NCI-H1436 (cell line): ENCODE measurements at regions not wholly inside any gene's neighbourhood (a gene's known extent, or its start where the extent isn't known, plus 50 kb on each side); places are given as distances from the start of the nearest gene placed in this dataset.

Experiments
- DNase-seq: peaks from one replicate; lab custom pipeline; 2025; lab: John Stamatoyannopoulos, UW

DNA sequence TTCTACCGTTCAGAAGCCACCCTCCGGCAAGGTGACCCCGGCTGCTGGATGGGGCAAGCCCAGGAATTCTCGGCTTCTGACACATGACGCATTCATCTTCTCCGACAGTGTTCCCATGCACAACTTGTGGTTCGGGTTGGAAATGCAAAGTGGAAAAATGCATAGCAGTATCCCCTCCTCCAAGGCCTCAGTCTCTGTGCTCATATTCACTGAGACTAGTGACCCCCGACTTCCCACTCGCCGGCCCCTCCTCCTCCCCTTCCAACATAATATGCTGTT is 70.0 kb upstream of the NTM start:
- DNase-seq = no peak

DNA sequence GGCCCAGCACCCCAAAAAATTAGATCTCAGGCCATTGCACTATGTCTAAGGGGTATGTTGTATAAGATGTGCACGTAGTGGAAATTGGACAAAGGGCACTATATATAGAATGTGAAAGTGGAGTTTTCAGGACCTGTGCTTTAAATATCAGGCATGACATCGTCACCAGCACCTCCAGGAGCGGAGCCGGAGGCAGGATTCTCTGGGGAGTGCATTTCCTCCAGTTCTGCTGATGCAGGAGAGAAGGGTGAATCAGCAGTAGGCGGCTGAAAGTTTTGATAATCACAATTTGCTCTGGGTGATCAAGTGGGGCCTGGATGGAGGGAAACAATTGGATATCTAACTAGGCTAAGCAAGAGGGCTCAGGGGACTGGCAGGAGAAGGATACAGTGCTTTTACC is 69.1 kb upstream of the NTM start:
- no peak for DNase-seq

DNA sequence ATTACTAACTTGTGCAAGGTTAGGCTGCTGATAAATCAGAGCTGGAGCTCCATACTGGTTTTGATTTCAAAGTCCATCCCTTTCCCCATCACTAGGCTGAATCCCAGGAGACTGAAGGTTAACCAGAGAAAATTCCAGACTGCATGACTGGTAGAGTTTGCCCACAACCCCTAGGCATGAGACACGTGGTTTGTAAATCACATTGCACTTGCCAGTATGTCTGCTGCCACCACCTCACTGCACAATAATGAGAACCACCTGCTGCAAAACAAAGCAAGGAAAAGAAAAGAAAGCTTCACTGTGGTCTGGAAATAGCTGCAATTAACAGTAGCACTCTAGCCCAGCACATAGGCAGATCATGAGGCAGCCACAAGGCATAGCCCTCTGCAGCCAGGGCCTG is 67.6 kb upstream of the NTM start:
- DNase-seq = no peak

DNA sequence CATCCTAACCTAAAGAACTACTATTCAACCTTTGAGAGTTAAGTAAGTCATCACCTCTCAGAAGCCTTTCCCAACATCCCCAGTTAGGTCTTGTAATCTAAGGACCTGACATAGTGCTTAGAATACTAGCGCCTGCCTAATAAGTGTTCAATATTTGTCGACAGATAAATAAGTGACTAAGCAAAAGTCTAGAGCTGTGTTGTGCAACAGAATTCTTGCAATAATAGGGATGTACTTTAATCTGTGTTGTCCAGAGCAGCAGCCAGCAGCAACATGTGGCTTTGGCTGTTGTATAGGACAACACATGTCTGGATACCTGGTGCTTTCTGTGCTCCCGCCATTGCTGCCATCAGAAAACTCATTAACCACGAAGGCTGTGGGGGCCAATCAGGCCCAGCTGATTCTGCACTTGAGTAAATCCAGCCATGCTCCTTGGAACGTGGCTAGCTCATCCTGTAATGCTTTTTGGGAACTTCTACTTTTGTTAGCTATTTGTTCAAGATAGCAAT is 66.8 kb upstream of the NTM start:
- DNase-seq = no peak

DNA sequence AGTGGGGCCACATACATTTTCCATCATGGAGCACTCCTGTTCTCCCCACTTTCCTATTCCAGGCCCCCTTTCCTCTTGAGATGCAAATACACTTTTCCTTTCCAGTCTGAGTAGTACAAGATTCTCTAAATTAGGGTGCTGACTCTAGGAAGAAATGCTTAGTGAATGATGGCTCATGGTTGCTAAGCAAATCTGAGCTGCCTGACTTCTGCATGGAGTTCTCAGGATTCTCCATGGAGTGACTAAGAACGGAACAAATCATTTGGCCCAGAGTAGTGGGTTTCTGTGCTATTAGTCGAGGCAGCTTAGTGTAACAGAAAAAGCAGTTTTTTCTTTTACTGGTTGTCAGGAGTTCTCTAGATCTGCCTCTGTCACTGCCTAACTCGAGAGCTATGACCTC is 65.4 kb upstream of the NTM start:
- no peak for DNase-seq

DNA sequence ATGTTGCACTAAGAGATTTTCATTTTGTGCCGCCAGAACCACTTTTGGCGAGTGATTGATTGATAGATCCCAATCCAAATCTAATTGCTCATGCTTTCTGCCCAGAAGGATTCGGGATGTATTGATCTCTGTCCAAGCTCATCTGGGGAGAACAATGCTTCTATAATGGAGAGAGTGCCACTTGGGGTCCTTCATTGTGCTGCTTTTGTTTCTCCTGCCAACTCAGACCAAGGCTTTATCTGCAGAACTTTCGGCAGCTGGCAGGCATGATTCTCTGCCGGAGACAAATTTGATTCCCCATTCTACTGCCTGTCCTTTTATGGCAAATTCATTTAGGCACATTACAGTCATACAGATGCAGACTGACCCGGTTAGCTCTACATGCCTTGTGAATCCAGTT is 62.9 kb upstream of the NTM start:
- DNase-seq = no peak

GRCh38 chr11:131309776-131310175 is 60.6 kb upstream of the NTM start:
- DNase-seq = no peak

DNA sequence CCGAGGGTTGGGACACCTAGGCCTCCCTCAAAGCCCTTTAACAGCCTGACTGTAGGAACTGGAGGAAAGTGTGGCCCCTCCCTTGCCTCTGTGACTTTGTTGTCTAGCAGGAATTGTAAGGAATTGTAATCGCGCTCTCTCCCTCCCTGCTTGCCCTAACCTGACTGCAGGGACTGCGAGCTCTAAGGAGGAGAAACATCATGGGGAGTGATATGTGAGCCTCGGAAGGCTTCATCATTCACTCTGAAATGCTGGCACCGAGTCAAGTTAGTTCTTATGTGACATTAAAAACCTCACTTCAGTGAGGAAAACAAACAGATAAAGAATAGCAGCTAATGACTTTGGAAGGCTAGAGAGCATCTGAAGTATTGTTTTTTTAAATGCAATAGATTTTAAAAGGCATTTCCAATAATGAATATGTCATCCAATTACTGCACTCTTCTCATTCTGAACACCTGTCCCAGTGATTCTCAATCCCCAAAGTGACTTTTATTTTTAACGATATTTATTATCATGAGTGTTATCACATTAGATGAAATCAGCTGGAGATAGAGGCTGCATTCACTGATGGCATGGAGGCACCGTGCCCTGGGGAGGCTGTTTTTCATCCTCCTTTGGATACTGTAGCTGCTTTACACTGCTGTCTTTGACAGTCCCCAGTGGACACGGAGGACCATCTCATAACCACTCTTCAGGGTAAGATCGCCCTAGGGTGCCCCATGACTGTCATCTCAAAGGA is 58.5 kb upstream of the NTM start:
- peak; percentile 89 for DNase-seq
